CD14-positive monocyte (primary cell): ENCODE measurements at regions not wholly inside any gene's neighbourhood (a gene's known extent, or its start where the extent isn't known, plus 50 kb on each side); places are given as distances from the start of the nearest gene placed in this dataset.
"Not testable (repeated sequence)": the region's sequence is repeated elsewhere in the genome, so short reads cannot be mapped to it uniquely, and the experiment has no call there.

Experiments
- DNase-seq, 3 donors: peaks; one replicate each; pipeline ENCODE4 v3.0.0-alpha.2; 2011 to 2022
- H2AFZ ChIP-seq: 2 replicates; pipeline ENCODE4 v1.6.0; 2012; ENCODE audit warnings: mild to moderate bottlenecking, low read depth, low read length, inconsistent platforms; ENCODE audit not compliant: insufficient read depth, poor library complexity, severe bottlenecking
- H3K27ac ChIP-seq, 2 donors: 1 replicate in 1 of 2; 2 replicates in 1 of 2; pipeline ENCODE4 v1.5.1; 2012 to 2013; ENCODE audit warnings: low read length in 2 of 2, control low read depth in 1 of 2, inconsistent platforms in 1 of 2, low read depth in 1 of 2, mild to moderate bottlenecking in 1 of 2
- H3K27me3 ChIP-seq, 2 donors: one replicate each; pipeline versions ENCODE4 v1.6.0 to v1.6.1; 2011 to 2013; ENCODE audit warnings: low read length in 2 of 2; ENCODE audit not compliant: control insufficient read depth in 2 of 2, insufficient read depth in 2 of 2
- H3K36me3 ChIP-seq, 2 donors: replicated peaks in 1 of 2; 1 replicate in 1 of 2; 2 replicates in 1 of 2; pipeline versions ENCODE4 v1.5.1 to v1.6.1; 2012 to 2013; ENCODE audit warnings: low read length in 2 of 2, control low read depth in 1 of 2, inconsistent platforms in 1 of 2, mild to moderate bottlenecking in 1 of 2; ENCODE audit not compliant: insufficient read depth in 2 of 2, control insufficient read depth in 1 of 2
- H3K4me1 ChIP-seq, 2 donors: 1 replicate in 1 of 2; 2 replicates in 1 of 2; pipeline versions ENCODE4 v1.5.1 to v1.6.1; 2012 to 2013; ENCODE audit warnings: low read length in 2 of 2, control low read depth in 1 of 2, inconsistent platforms in 1 of 2, mild to moderate bottlenecking in 1 of 2, moderate library complexity in 1 of 2; ENCODE audit not compliant: insufficient read depth in 2 of 2, control insufficient read depth in 1 of 2
- H3K4me2 ChIP-seq: replicated peaks from 2 replicates; pipeline ENCODE3; 2012; ENCODE audit warnings: low read length, moderate library complexity, mild to moderate bottlenecking; ENCODE audit not compliant: poor library complexity, severe bottlenecking; ENCODE audit errors: extremely low read depth
- H3K4me3 ChIP-seq, 3 experiments: fragments of 200-600 bp in 1 of 3; sonication (generic) in 1 of 3; replicated peaks in 1 of 3; 1 replicate in 2 of 3; 2 replicates in 1 of 3; pipeline ENCODE4 v1.5.1; 2011 to 2013; ENCODE audit warnings: low read length in 3 of 3, mild to moderate bottlenecking in 3 of 3, control low read depth in 2 of 3, low read depth in 2 of 3, inconsistent platforms in 1 of 3, moderate library complexity in 1 of 3
- H3K79me2 ChIP-seq: 2 replicates; pipeline ENCODE4 v1.6.0; 2012; ENCODE audit warnings: mild to moderate bottlenecking, control low read depth, inconsistent platforms, low read length, moderate library complexity; ENCODE audit not compliant: insufficient read depth
- H3K9ac ChIP-seq: 2 replicates; pipeline ENCODE4 v1.6.0; 2017; ENCODE audit warnings: low read length, mild to moderate bottlenecking; ENCODE audit not compliant: insufficient read depth, poor library complexity, severe bottlenecking
- H3K9me3 ChIP-seq, 2 donors: replicated peaks in 1 of 2; 1 replicate in 1 of 2; 2 replicates in 1 of 2; pipeline versions ENCODE4 v1.5.1 to v1.6.1; 2012 to 2013; ENCODE audit warnings: low read length in 2 of 2, control low read depth in 1 of 2; ENCODE audit not compliant: control insufficient read depth in 1 of 2, insufficient read depth in 1 of 2
- H4K20me1 ChIP-seq: 2 replicates; pipeline ENCODE4 v1.6.0; 2012; ENCODE audit warnings: mild to moderate bottlenecking, low read length, control low read depth, moderate library complexity; ENCODE audit not compliant: insufficient read depth
- H3K27ac Mint-ChIP-seq, 7 donors: one replicate each; pipeline ENCODE4 v1.8.0; 2020; ENCODE audit warnings: mild to moderate bottlenecking in 7 of 7, mixed read lengths in 7 of 7, moderate library complexity in 6 of 7, inconsistent platforms in 2 of 7
- H3K27me3 Mint-ChIP-seq, 3 donors: one replicate each; pipeline ENCODE4 v1.8.0; 2021 to 2022; ENCODE audit warnings: low read depth in 3 of 3, mild to moderate bottlenecking in 3 of 3, mixed read lengths in 3 of 3, moderate library complexity in 3 of 3, inconsistent platforms in 1 of 3
- H3K36me3 Mint-ChIP-seq, 2 donors: one replicate each; pipeline ENCODE4 v1.8.0; 2020; ENCODE audit warnings: mixed read lengths in 2 of 2, inconsistent platforms in 1 of 2, mild to moderate bottlenecking in 1 of 2
- H3K4me1 Mint-ChIP-seq: one replicate; pipeline ENCODE4 v1.8.0; 2020; ENCODE audit warnings: mild to moderate bottlenecking, mixed read lengths
- H3K4me3 Mint-ChIP-seq, 2 donors: one replicate each; pipeline ENCODE4 v1.8.0; 2020; ENCODE audit warnings: mild to moderate bottlenecking in 2 of 2, mixed read lengths in 2 of 2, moderate library complexity in 1 of 2
- H3K9me3 Mint-ChIP-seq, 7 donors: one replicate each; pipeline ENCODE4 v1.8.0; 2020 to 2022; ENCODE audit warnings: mixed read lengths in 7 of 7, mild to moderate bottlenecking in 6 of 7, moderate library complexity in 6 of 7, inconsistent platforms in 2 of 7
- CTCF ChIP-seq: fragments of 200-600 bp; IDR thresholded peaks from one replicate; pipeline ENCODE4 v1.8.0; 2022; ENCODE audit warnings: antibody characterized with exemption, mild to moderate bottlenecking
- WGBS: methylation state at CpG from one replicate; pipeline ENCODE4 v1.1.5; 2013; ENCODE audit warnings: missing lambda C conversion rate; ENCODE audit not compliant: insufficient coverage; 5-methylcytosine and 5-hydroxymethylcytosine counted together
- intact Hi-C, 2 donors: fragments of 100-400 bp; cut with micrococcal nuclease; formaldehyde crosslinking; loops; one replicate each; pipeline versions ENCODE4 v1.15.0 to v1.15.1; 2023

DNA sequence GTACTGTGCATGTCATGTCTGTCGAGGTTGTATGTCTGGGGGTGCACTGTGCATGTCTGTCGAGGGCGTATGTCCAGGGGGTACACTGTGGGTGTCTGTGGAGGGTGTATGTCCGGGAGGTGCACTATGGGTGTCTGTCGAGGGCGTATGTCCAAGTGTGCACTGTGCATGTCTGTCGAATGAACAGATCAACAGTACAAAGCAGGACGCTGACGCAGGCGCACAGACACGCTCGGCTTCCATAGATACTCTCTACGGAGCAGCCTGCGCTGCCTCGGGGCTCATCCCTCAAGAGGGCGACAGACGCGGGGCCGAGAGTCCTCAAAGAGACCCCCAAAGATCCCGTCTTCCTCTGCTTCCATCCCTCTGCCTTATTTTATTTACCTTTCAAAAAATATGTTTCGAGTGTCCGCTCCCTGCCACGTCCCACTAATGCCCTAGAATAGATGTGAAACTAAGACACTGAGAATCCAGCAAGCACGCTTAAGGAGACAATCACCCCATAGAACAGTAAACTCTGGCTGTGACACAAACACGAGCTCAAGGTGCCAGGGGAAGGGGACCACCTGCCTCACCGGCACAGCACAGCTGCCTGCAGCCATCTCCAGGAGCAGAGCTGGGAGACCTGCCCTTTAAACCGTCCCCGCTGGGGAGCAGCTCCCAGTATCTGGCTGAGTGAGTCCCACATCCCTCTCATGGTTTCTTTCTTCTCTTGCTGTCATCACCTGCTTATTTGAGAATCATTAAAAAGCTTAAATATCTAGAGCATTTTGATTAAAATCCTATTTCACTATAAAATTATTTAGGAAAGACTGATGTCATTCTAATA, 250.5 kb upstream of the MYT1L start:
- Mint-ChIP-seq H3K27ac (no peak overlapping the region), H3K4me1 (no peaks in the 10 kb centered on the region), H3K9me3 (peaks cover 0 to 4% (median 0%) of the 10 kb centered on the region in 7 donors), H3K4me3 (no peak overlapping the region), H3K27me3 (peaks cover 2 to 4% (median 3%) of the 10 kb centered on the region in 3 donors), H3K36me3 (no peaks in the 10 kb centered on the region)
- Histone ChIP-seq H3K4me1 (no peaks in the 10 kb centered on the region), H3K27me3 (no peaks in the 10 kb centered on the region), H3K79me2 (no peaks in the 10 kb centered on the region), H3K36me3 (no peaks in the 10 kb centered on the region), H3K9me3 (no peaks in the 10 kb centered on the region), H3K27ac (no peak overlapping the region), H2AFZ (no peak overlapping the region), H3K4me3 (no peak overlapping the region), H3K4me2 (no peak overlapping the region), H4K20me1 (no peaks in the 10 kb centered on the region), H3K9ac (no peak overlapping the region)
- WGBS: 88% methylated on average over 20 of the region's 28 CpGs
- intact Hi-C loops: no loop called here
- no peak for DNase-seq
- no peak for TF ChIP-seq CTCF

DNA sequence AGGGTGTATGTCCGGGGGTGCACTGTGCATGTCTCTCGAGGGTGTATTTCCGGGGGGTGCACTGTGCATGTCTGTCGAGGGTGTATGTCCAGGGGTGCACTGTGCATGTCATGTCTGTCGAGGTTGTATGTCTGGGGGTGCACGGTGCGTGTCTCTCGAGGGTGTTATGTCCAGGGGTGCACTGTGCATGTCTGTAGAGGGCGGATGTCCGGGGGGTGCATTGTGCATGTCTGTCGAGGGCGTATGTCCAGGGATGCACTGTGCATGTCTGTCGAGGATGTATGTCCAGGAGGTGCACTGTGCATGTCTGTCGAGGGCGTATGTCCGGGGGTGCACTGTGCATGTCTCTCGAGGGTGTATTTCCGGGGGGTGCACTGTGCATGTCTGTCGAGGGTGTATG, 249.8 kb upstream of the MYT1L start:
- intact Hi-C loops, H3K4me2 ChIP-seq, H3K4me1 Mint-ChIP-seq, H3K27me3 ChIP-seq, H3K9ac ChIP-seq, H3K9me3 ChIP-seq, H3K27ac ChIP-seq, H3K79me2 ChIP-seq, H3K4me3 Mint-ChIP-seq, DNase-seq, H3K36me3 Mint-ChIP-seq, H3K27me3 Mint-ChIP-seq, H3K4me3 ChIP-seq, H2AFZ ChIP-seq, H3K4me1 ChIP-seq, H3K9me3 Mint-ChIP-seq, H3K36me3 ChIP-seq, H4K20me1 ChIP-seq: not testable (repeated sequence)
- WGBS: 91% methylated on average over 14 of the region's 19 CpGs
- H3K27ac Mint-ChIP-seq: peak overlapping the region in 1 of 7 donors; percentile 25
